SU-DHL-6 (cell line): ENCODE measurements at regions not wholly inside any gene's neighbourhood (a gene's known extent, or its start where the extent isn't known, plus 50 kb on each side); places are given as distances from the start of the nearest gene placed in this dataset.

Source experiments
- CTCF ChIP-seq: fragments of 200-600 bp; sonication (generic); IDR thresholded peaks from one replicate; pipeline ENCODE4 v1.5.1; 2017; ENCODE audit warnings: antibody characterized with exemption, mild to moderate bottlenecking, low read length, moderate library complexity; ENCODE audit not compliant: insufficient read depth, poor library complexity, severe bottlenecking
- EZH2phosphoT487 ChIP-seq: fragments of 200-600 bp; sonication (generic), shearing (Covaris generic); conservative IDR thresholded peaks from 2 replicates; pipeline ENCODE4 v1.6.1; 2018; ENCODE audit warnings: mild to moderate bottlenecking, antibody characterized with exemption, low read length, moderate library complexity, mixed read lengths

- TF ChIP-seq CTCF (no peak), EZH2phosphoT487 (no peak)
Observed at GRCh38 chr1:227427411-227427810, 109.1 kb upstream of the CDC42BPA start.
